IMR-90 (cell line): ENCODE measurements at regions not wholly inside any gene's neighbourhood (a gene's known extent, or its start where the extent isn't known, plus 50 kb on each side); places are given as distances from the start of the nearest gene placed in this dataset.

Source experiments
- ATAC-seq: fragments of 200-7000 bp; cut with Tn5 transposase; 2 replicates; pipeline ENCODE4 v1.9.1; 2020; ENCODE audit warnings: low read depth, mild to moderate bottlenecking, moderate library complexity
- BruUV-seq: library from RNA; stranded (reverse); fragments of 400-500 nt; replicated peaks from 2 replicates; lab custom pipeline; 2021; lab: Mats Ljungman, UMichigan
- CTCF ChIA-PET: fragments of 300-600 bp; formaldehyde crosslinking; extraction: SDS; loops from one replicate; lab custom pipeline; 2021; ENCODE audit warnings: antibody characterized with exemption; lab: Yijun Ruan, JAX
- POLR2A ChIA-PET: fragments of 300-600 bp; sonication (Branson Sonifier 250); formaldehyde crosslinking; loops from one replicate; lab custom pipeline; 2022; ENCODE audit warnings: antibody characterized with exemption; ENCODE audit not compliant: unreplicated experiment; lab: Charles Lee
- DNase-seq: peaks from one replicate; pipeline ENCODE4 v3.0.0; 2013
- H2AFZ ChIP-seq: replicated peaks from 2 replicates; pipeline ENCODE3; 2013; ENCODE audit warnings: low read length, mild to moderate bottlenecking; ENCODE audit not compliant: poor library complexity
- H2AK5ac ChIP-seq: 2 replicates; pipeline ENCODE4 v1.6.1; 2013; ENCODE audit warnings: low read depth, low read length, inconsistent platforms
- H2AK9ac ChIP-seq: replicated peaks from 2 replicates; pipeline ENCODE3; 2013; ENCODE audit warnings: mild to moderate bottlenecking, low read depth, low read length, moderate library complexity; ENCODE audit not compliant: poor library complexity
- H2BK120ac ChIP-seq: 2 replicates; pipeline ENCODE4 v1.6.1; 2013; ENCODE audit warnings: low read depth, low read length, inconsistent platforms
- H2BK15ac ChIP-seq: 3 replicates; pipeline ENCODE4 v1.6.1; 2013; ENCODE audit warnings: low read depth, low read length, inconsistent platforms
- H2BK20ac ChIP-seq: 2 replicates; pipeline ENCODE4 v1.6.1; 2013; ENCODE audit warnings: low read depth, mild to moderate bottlenecking, inconsistent platforms, low read length, moderate library complexity
- H2BK5ac ChIP-seq: 2 replicates; pipeline ENCODE4 v1.6.1; 2013; ENCODE audit warnings: mild to moderate bottlenecking, low read depth, low read length, inconsistent platforms; ENCODE audit not compliant: poor library complexity, severe bottlenecking
- H3K14ac ChIP-seq: replicated peaks from 2 replicates; pipeline ENCODE4 v1.6.1; 2013; ENCODE audit warnings: low read depth, low read length, inconsistent platforms
- H3K18ac ChIP-seq: 2 replicates; pipeline ENCODE4 v1.6.1; 2013; ENCODE audit warnings: low read depth, low read length, control low read depth
- H3K23ac ChIP-seq: 2 replicates; pipeline ENCODE4 v1.6.1; 2013; ENCODE audit warnings: low read depth, low read length, inconsistent platforms
- H3K27ac ChIP-seq: 2 replicates; pipeline ENCODE4 v1.5.1; 2013; ENCODE audit warnings: mild to moderate bottlenecking, control low read depth, low read length; ENCODE audit not compliant: insufficient read depth
- H3K27me3 ChIP-seq: 2 replicates; pipeline ENCODE4 v1.6.1; 2013; ENCODE audit warnings: low read length; ENCODE audit not compliant: control insufficient read depth, insufficient read depth
- H3K36me3 ChIP-seq: 2 replicates; pipeline ENCODE4 v1.6.1; 2013; ENCODE audit warnings: low read length, mixed read lengths; ENCODE audit not compliant: control insufficient read depth, insufficient read depth
- H3K4ac ChIP-seq: 2 replicates; pipeline ENCODE4 v1.6.1; 2013; ENCODE audit warnings: low read depth, low read length, inconsistent platforms
- H3K4me1 ChIP-seq: 2 replicates; pipeline ENCODE4 v1.6.1; 2013; ENCODE audit warnings: low read length, mixed read lengths; ENCODE audit not compliant: control insufficient read depth, insufficient read depth
- H3K4me2 ChIP-seq: 2 replicates; pipeline ENCODE4 v1.6.1; 2013; ENCODE audit warnings: low read depth, mild to moderate bottlenecking, control low read depth, low read length, moderate library complexity
- H3K4me3 ChIP-seq: 2 replicates; pipeline ENCODE4 v1.5.1; 2013; ENCODE audit warnings: low read depth, mild to moderate bottlenecking, control low read depth, low read length, moderate library complexity; ENCODE audit not compliant: insufficient read depth
- H3K56ac ChIP-seq: 2 replicates; pipeline ENCODE4 v1.6.1; 2013; ENCODE audit warnings: low read length, inconsistent platforms; ENCODE audit not compliant: insufficient read depth; ENCODE audit errors: extremely low read depth
- H3K79me1 ChIP-seq, 2 experiments: 2 replicates each; pipeline ENCODE4 v1.6.1; 2013; ENCODE audit warnings: low read length in 2 of 2, inconsistent platforms in 1 of 2, low read depth in 1 of 2
- H3K9ac ChIP-seq: 2 replicates; pipeline ENCODE4 v1.6.1; 2013; ENCODE audit warnings: low read depth, low read length, control low read depth
- H3K9me1 ChIP-seq: 2 replicates; pipeline ENCODE4 v1.6.1; 2013; ENCODE audit warnings: low read length, inconsistent platforms; ENCODE audit not compliant: insufficient read depth
- H3K9me3 ChIP-seq: 2 replicates; pipeline ENCODE4 v1.6.1; 2013; ENCODE audit warnings: low read length; ENCODE audit not compliant: control insufficient read depth, insufficient read depth
- H4K20me1 ChIP-seq: 2 replicates; pipeline ENCODE4 v1.6.1; 2013; ENCODE audit warnings: low read length, inconsistent platforms; ENCODE audit not compliant: insufficient read depth
- H4K5ac ChIP-seq: 2 replicates; pipeline ENCODE4 v1.6.1; 2013; ENCODE audit warnings: mild to moderate bottlenecking, low read depth, low read length, control low read depth
- H4K8ac ChIP-seq, 2 experiments: 2 replicates each; pipeline ENCODE4 v1.6.1; 2013; ENCODE audit warnings: low read depth in 2 of 2, low read length in 2 of 2, control low read depth in 1 of 2, inconsistent platforms in 1 of 2
- H4K91ac ChIP-seq: 2 replicates; pipeline ENCODE4 v1.6.1; 2013; ENCODE audit warnings: low read depth, low read length, inconsistent platforms; ENCODE audit not compliant: insufficient read depth
- BHLHE40 ChIP-seq: fragments of 150-350 bp; IDR thresholded peaks from 2 replicates; pipeline ENCODE4 v1.6.1; 2016; ENCODE audit warnings: mild to moderate bottlenecking, low read depth, low read length
- MAFK ChIP-seq: IDR thresholded peaks from 2 replicates; pipeline ENCODE4 v1.6.1; 2012; ENCODE audit warnings: low read depth, low read length, improper control_type of control experiment
- MXI1 ChIP-seq: IDR thresholded peaks from 2 replicates; pipeline ENCODE4 v1.6.1; 2012; ENCODE audit warnings: low read depth, mild to moderate bottlenecking, low read length, moderate library complexity, borderline replicate concordance
- NFE2L2 ChIP-seq: fragments of 150-350 bp; IDR thresholded peaks from 2 replicates; pipeline ENCODE4 v1.6.1; 2016; ENCODE audit warnings: low read depth, mild to moderate bottlenecking, low read length
- RAD21 ChIP-seq: IDR thresholded peaks from 2 replicates; pipeline ENCODE4 v1.6.1; 2012; ENCODE audit warnings: low read length, improper control_type of control experiment
- RCOR1 ChIP-seq: IDR thresholded peaks from 2 replicates; pipeline ENCODE4 v1.6.1; 2012; ENCODE audit warnings: mild to moderate bottlenecking, low read length, improper control_type of control experiment; ENCODE audit not compliant: insufficient replicate concordance
- SMC3 ChIP-seq: fragments of 150-350 bp; IDR thresholded peaks from 2 replicates; pipeline ENCODE4 v1.6.1; 2016; ENCODE audit warnings: low read depth, mild to moderate bottlenecking, antibody characterized with exemption, low read length, moderate library complexity
- WGBS, 2 experiments: methylation state at CpG; one replicate each; pipeline versions ENCODE4 v1.1.5 to v1.1.7; 2013; ENCODE audit warnings: missing lambda C conversion rate in 2 of 2; ENCODE audit not compliant: insufficient read length in 1 of 2; ENCODE audit errors: extremely low coverage in 2 of 2; 5-methylcytosine and 5-hydroxymethylcytosine counted together
- dilution Hi-C: fragments of 300-500 bp; cut with HindIII; formaldehyde crosslinking; loops from one replicate; pipeline ENCODE4 v1.14.3; 2018; ENCODE audit warnings: low sequenced_read_pairs; ENCODE audit not compliant: unreplicated experiment
- in situ Hi-C: fragments of 300-500 bp; cut with MboI; formaldehyde crosslinking; loops from 3 replicates; pipeline ENCODE4 v1.14.3; 2019; ENCODE audit warnings: low sequenced_read_pairs, inconsistent platforms, mixed read lengths
- intact Hi-C: fragments of 100-400 bp; cut with micrococcal nuclease; formaldehyde crosslinking; loops from 2 replicates; pipeline ENCODE4 v1.10.0; 2022
- TF ChIP-seq, protein P1 (sequence below): fragments of 150-350 bp; IDR thresholded peaks from 2 replicates; pipeline ENCODE4 v1.6.1; 2017; ENCODE audit warnings: mild to moderate bottlenecking, antibody characterized with exemption, low read length, low read depth

DNA sequence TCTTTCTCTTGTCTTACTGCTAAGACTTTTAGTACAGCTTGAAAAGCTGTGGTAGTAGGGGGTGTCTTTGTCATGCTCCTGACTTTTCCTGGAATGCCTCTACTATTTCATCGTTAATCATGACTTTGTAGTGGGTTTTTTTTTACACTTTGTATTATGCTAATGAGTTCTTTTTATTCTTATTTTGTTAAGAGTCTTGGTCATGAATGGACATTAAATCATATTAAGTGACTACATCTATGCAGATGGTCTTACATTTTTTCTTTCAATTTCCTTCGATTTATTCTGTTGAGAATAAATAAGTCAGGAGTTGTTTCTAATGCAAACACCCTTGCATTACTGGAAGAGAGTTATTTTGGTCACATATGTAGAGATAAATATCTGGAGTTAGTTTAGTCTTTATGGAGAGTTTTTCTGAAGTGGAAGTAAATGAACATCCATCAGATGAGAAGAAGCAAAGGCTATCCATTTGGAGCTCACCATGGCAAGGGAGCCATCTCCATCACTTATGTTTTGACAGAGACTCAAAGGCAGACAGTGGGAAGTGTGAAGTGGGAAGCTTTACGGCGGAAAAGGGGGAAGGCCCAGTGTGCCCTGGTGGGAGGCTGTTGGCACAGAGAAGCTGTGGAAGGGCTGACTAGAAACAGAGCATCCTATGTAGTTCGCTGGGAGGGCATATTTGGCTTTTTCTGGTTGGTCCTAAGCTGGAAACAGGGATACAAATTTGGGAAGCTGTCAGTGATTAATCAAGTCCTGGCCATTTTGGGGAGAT lies 73.1 kb upstream of the PRR23E start:
- no peak overlapping the region for H4K91ac ChIP-seq
- no peaks in the 10 kb centered on the region for H3K36me3 ChIP-seq
- no peak overlapping the region for H3K4ac ChIP-seq
- H3K9ac ChIP-seq = no peak overlapping the region
- no peak overlapping the region for H2AFZ ChIP-seq
- no peaks in the 10 kb centered on the region for H3K4me1 ChIP-seq
- H3K79me1 ChIP-seq = no peaks in the 10 kb centered on the region
- no peak overlapping the region for H2BK120ac ChIP-seq
- H2BK15ac ChIP-seq = no peak overlapping the region
- dilution Hi-C loops = no loop called here
- TF ChIP-seq BHLHE40 (no peak), RCOR1 (no peak), MXI1 (no peak), MAFK (no peak), NFE2L2 (no peak), SMC3 (no peak), RAD21 (no peak)
- TF ChIP-seq, protein P1, sequence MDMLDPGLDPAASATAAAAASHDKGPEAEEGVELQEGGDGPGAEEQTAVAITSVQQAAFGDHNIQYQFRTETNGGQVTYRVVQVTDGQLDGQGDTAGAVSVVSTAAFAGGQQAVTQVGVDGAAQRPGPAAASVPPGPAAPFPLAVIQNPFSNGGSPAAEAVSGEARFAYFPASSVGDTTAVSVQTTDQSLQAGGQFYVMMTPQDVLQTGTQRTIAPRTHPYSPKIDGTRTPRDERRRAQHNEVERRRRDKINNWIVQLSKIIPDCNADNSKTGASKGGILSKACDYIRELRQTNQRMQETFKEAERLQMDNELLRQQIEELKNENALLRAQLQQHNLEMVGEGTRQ = no peak
- no peaks in the 10 kb centered on the region for H4K20me1 ChIP-seq
- H3K23ac ChIP-seq = no peak overlapping the region
- H3K9me1 ChIP-seq = no peaks in the 10 kb centered on the region
- no peak overlapping the region for H2AK9ac ChIP-seq
- H2AK5ac ChIP-seq = no peak overlapping the region
- BruUV-seq = no TSS peak
- DNase-seq (no peak), ATAC-seq (no peak)
- H3K27me3 ChIP-seq = peaks cover 5% of the 10 kb centered on the region; the same call in 1 of the 2 replicates
- no peak overlapping the region for H3K27ac ChIP-seq
- no peak overlapping the region for H3K18ac ChIP-seq
- H3K9me3 ChIP-seq = no peaks in the 10 kb centered on the region
- H4K5ac ChIP-seq = no peak overlapping the region
- H2BK20ac ChIP-seq = no peak overlapping the region
- intact Hi-C loops = no loop called here
- no peak overlapping the region for H3K56ac ChIP-seq
- CTCF ChIA-PET = no interaction called here
- H3K4me3 ChIP-seq = no peak overlapping the region
- no peak overlapping the region for H3K14ac ChIP-seq
- in situ Hi-C loops = no loop called here
- no peak overlapping the region for H3K4me2 ChIP-seq
- no CpG with 5 or more reads among the region's 5 CpGs for WGBS, 2 experiments
- POLR2A ChIA-PET = no interaction called here
- no peak overlapping the region for H4K8ac ChIP-seq
- H2BK5ac ChIP-seq = no peak overlapping the region
